ENCODE measurements at regions not wholly inside any gene's neighbourhood (a gene's known extent, or its start where the extent isn't known, plus 50 kb on each side); places are given as distances from the start of the nearest gene placed in this dataset.

- TF ChIP-seq, protein P1, sequence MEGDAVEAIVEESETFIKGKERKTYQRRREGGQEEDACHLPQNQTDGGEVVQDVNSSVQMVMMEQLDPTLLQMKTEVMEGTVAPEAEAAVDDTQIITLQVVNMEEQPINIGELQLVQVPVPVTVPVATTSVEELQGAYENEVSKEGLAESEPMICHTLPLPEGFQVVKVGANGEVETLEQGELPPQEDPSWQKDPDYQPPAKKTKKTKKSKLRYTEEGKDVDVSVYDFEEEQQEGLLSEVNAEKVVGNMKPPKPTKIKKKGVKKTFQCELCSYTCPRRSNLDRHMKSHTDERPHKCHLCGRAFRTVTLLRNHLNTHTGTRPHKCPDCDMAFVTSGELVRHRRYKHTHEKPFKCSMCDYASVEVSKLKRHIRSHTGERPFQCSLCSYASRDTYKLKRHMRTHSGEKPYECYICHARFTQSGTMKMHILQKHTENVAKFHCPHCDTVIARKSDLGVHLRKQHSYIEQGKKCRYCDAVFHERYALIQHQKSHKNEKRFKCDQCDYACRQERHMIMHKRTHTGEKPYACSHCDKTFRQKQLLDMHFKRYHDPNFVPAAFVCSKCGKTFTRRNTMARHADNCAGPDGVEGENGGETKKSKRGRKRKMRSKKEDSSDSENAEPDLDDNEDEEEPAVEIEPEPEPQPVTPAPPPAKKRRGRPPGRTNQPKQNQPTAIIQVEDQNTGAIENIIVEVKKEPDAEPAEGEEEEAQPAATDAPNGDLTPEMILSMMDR (IDR thresholded peaks at IDR 0.05) = no peak
- TF ChIP-seq POLR2A (IDR thresholded peaks at IDR 0.05) (no peak), EP300 (IDR thresholded peaks at IDR 0.05) (no peak)
Observed at GRCh38 chr17:71417142-71417541, 703.7 kb upstream of the SOX9 start.

Data from ovary (tissue), 3 donors.